PC-3 (cell line): ENCODE measurements at regions not wholly inside any gene's neighbourhood (a gene's known extent, or its start where the extent isn't known, plus 50 kb on each side); places are given as distances from the start of the nearest gene placed in this dataset.

Experiments used
- CTCF ChIP-seq: fragments of 300-600 bp; sonication (generic); conservative IDR thresholded peaks from 2 replicates; pipeline ENCODE4 v1.5.1; 2017; ENCODE audit warnings: antibody characterized with exemption, low read depth, mild to moderate bottlenecking, low read length
- EZH2 ChIP-seq: fragments of 300-600 bp; sonication (generic); IDR thresholded peaks from one replicate; pipeline ENCODE4 v1.6.1; 2017; ENCODE audit warnings: antibody characterized with exemption, mild to moderate bottlenecking, low read length; ENCODE audit not compliant: unreplicated experiment

- TF ChIP-seq CTCF = no peak
- TF ChIP-seq EZH2 = no peak
These were observed 662.2 kb upstream of the CTNND2 start for GRCh38 chr5:12566441-12566840.
